AG04449 (cell line): ENCODE measurements at regions not wholly inside any gene's neighbourhood (a gene's known extent, or its start where the extent isn't known, plus 50 kb on each side); places are given as distances from the start of the nearest gene placed in this dataset.
"Not testable (repeated sequence)": the region's sequence is repeated elsewhere in the genome, so short reads cannot be mapped to it uniquely, and the experiment has no call there.

Experiments
- CTCF ChIA-PET: fragments of 350-600 bp; formaldehyde crosslinking; extraction: SDS; loops from one replicate; lab custom pipeline; 2021; ENCODE audit warnings: antibody characterized with exemption; lab: Yijun Ruan, JAX
- POLR2A ChIA-PET: fragments of 400-600, 350-600 bp; formaldehyde crosslinking; extraction: SDS; loops from one replicate; lab custom pipeline; 2020; ENCODE audit warnings: antibody characterized with exemption, inconsistent platforms; lab: Yijun Ruan, JAX
- DNase-seq: peaks from one replicate; pipeline ENCODE4 v3.0.0-alpha.2; 2010; ENCODE audit warnings: low read depth, low spot score
- H3K4me3 ChIP-seq: 2 replicates; pipeline ENCODE4 v1.5.1; 2011; ENCODE audit warnings: low read depth, mild to moderate bottlenecking, control low read depth, low read length
- TF ChIP-seq, protein P1 (sequence below): IDR thresholded peaks from one replicate; pipeline ENCODE4 v1.5.1; 2011; ENCODE audit warnings: mild to moderate bottlenecking, moderate library complexity, low read length, control low read depth, inconsistent platforms; ENCODE audit not compliant: insufficient read depth; ENCODE audit errors: missing control alignments

DNA sequence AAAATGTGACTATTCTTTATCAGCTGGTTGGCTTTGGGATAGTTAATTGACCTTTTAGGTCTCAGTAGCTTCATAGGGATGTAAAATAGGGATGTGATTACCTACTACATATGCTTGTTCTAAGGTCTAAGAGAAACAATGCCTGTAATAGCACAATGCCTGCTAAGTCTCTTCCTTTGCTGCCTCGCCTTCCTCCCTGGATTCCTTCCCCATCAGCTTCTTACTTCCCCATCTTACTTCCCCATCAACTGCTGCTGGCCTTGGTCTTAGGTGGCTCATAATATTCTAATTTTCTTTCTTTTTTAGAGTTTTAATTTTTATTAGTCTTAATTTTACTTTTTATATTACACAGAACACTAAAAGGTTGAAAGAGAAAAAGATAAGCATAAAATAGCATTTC, 59.2 kb upstream of the GOT2 start:
- POLR2A ChIA-PET: no interaction called here
- CTCF ChIA-PET: no interaction called here
- H3K4me3 ChIP-seq: no peak overlapping the region
- TF ChIP-seq, protein P1, sequence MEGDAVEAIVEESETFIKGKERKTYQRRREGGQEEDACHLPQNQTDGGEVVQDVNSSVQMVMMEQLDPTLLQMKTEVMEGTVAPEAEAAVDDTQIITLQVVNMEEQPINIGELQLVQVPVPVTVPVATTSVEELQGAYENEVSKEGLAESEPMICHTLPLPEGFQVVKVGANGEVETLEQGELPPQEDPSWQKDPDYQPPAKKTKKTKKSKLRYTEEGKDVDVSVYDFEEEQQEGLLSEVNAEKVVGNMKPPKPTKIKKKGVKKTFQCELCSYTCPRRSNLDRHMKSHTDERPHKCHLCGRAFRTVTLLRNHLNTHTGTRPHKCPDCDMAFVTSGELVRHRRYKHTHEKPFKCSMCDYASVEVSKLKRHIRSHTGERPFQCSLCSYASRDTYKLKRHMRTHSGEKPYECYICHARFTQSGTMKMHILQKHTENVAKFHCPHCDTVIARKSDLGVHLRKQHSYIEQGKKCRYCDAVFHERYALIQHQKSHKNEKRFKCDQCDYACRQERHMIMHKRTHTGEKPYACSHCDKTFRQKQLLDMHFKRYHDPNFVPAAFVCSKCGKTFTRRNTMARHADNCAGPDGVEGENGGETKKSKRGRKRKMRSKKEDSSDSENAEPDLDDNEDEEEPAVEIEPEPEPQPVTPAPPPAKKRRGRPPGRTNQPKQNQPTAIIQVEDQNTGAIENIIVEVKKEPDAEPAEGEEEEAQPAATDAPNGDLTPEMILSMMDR: no peak
- no peak for DNase-seq

DNA sequence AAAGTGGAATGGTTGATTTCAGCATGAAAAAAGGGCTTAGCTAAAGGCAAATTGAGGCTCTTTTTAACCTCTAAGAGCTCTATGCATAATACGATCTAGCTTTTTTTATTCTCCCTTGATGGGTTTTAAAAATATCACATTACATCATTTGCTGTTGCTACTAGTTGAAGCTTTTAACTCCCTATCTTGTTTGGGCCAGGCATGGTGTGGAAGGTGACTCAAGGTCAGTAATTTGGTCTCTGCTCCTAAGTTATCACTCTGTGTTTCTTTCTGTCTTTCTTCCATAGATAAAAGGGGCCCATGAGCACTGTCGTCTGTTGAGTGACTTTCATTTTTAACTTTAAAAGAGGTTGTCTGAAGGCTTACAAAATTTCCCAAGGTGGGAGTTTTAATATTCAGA, 58.1 kb upstream of the GOT2 start:
- ChIA-PET POLR2A (no interaction called here), CTCF (no interaction called here)
- TF ChIP-seq, protein P1: no peak
- no peak overlapping the region for H3K4me3 ChIP-seq
- DNase-seq: no peak

DNA sequence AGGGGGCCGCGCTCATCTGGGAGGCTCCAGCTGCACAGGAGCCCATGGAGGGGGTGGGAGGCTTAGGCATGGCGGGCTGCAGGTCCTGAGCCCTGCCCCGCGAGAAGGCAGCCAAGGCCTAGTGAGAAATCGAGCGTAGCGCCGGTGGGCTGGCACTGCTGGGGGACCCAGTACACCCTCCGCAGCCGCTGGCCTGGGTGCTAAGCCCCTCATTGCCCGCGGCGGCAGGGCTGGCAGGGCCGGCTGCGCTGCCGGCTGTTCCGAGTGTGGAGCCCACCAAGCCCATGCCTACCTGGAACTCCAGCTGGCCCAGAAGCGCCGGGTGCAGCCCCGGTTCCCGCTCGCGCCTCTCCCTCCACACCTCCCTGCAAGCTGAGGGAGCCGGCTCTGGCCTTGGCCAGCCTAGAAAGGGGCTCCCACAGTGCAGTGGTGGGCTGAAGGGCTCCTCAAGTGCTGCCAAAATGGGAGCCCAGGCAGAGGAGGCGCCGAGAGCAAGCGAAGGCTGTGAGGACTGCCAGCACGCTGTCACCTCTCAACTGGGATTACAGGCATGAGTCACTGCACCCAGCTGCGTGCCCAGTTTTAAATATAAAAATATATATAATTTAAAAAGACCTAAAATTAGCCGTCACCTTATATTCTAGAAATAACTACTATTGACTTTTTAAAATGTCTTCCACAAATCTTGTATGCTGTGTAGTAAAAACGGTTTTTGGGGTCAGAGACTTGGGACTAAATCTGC, 56.9 kb upstream of the GOT2 start:
- CTCF ChIA-PET, H3K4me3 ChIP-seq, DNase-seq, POLR2A ChIA-PET: not testable (repeated sequence)

DNA sequence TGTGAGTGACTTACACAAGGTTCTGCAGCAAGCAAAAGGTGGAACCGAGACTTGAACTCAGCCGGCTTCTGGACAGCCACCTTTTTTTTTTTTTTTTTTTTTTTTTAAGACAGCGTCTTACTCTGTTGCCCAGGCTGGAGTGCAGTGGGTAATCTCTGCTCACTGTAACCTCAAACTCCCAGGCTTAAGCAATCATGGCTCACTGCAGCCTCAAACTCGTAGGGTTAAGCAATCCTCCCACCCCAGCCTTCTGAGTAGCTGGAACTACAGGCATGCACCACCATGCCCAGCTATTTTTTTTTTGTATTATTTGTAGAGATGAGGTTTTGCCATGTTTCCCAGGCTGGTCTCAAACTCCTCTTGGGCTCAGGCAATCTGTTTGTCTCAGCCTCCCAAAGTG, 55.2 kb upstream of the GOT2 start:
- no peak for DNase-seq
- ChIA-PET CTCF (no interaction called here), POLR2A (no interaction called here)
- TF ChIP-seq, protein P1: no peak
- no peak overlapping the region for H3K4me3 ChIP-seq
